ENCODE measurements at regions not wholly inside any gene's neighbourhood (a gene's known extent, or its start where the extent isn't known, plus 50 kb on each side); places are given as distances from the start of the nearest gene placed in this dataset.
"Not testable (repeated sequence)": the region's sequence is repeated elsewhere in the genome, so short reads cannot be mapped to it uniquely, and the experiment has no call there.

DNA sequence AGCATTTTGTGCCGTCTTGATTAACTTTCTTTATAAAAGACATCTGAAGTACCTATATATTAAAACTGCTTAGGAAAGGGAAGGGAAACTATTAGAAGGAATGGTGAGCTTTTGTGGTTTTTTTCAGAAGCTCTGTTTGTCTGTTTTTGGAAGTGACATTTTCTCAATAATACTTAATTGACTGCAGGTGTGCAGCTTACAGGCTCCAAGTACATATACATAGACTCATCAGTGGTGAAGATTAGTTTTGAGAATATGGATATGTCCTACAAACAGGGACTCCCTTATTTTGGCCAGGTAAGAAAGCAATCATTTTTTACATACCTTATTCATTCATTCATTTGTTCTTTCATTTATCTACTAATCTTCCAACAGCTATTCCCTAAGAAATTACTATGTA is 104.9 kb downstream of the KLRB1 start:
- not testable (repeated sequence) for H2AFZ ChIP-seq (ENCODE audit: low read length); H3K36me3 ChIP-seq (replicated peaks in 1 of 2; ENCODE audit: control insufficient read depth in 2 of 2, insufficient read depth in 2 of 2, low read length in 2 of 2); H2AK5ac ChIP-seq (ENCODE audit: low read depth, low read length); H3K14ac ChIP-seq (ENCODE audit: low read length); H3K9me3 ChIP-seq (replicated peaks in 1 of 2; ENCODE audit: control insufficient read depth in 2 of 2, insufficient read depth in 1 of 2, low read depth in 1 of 2, low read length in 2 of 2); H3K18ac ChIP-seq (ENCODE audit: low read length); H3K4ac ChIP-seq (ENCODE audit: low read length); H2BK12ac ChIP-seq (ENCODE audit: low read length); H3K27ac ChIP-seq (replicated peaks; ENCODE audit: low read length); H3K4me3 ChIP-seq (ENCODE audit: low read length in 2 of 2); H3K4me1 ChIP-seq (ENCODE audit: control insufficient read depth in 2 of 2, insufficient read depth in 1 of 2, low read depth in 1 of 2, low read length in 2 of 2); H4K8ac ChIP-seq (ENCODE audit: low read depth, low read length); DNase-seq (ENCODE audit: low spot score); H2BK15ac ChIP-seq (ENCODE audit: low read length); H3K79me1 ChIP-seq (ENCODE audit: low read depth, low read length); H3K4me2 ChIP-seq (ENCODE audit: insufficient read depth, low read length, poor library complexity, severe bottlenecking); H2BK5ac ChIP-seq (ENCODE audit: low read length); H3K23ac ChIP-seq (ENCODE audit: low read depth, low read length, poor library complexity); H3K27me3 ChIP-seq (ENCODE audit: control insufficient read depth in 3 of 3, insufficient read depth in 3 of 3, low read depth in 1 of 3, low read length in 3 of 3); H2BK120ac ChIP-seq (ENCODE audit: low read depth, low read length); H3K9ac ChIP-seq (ENCODE audit: low read depth, low read length, poor library complexity); H4K91ac ChIP-seq (ENCODE audit: low read depth, low read length, poor library complexity)
- no CpG with 5 or more reads among the region's 1 CpG for WGBS, 2 donors (ENCODE audit: extremely low coverage in 2 of 2, insufficient read length in 2 of 2, insufficient replicate concordance in 1 of 2)

DNA sequence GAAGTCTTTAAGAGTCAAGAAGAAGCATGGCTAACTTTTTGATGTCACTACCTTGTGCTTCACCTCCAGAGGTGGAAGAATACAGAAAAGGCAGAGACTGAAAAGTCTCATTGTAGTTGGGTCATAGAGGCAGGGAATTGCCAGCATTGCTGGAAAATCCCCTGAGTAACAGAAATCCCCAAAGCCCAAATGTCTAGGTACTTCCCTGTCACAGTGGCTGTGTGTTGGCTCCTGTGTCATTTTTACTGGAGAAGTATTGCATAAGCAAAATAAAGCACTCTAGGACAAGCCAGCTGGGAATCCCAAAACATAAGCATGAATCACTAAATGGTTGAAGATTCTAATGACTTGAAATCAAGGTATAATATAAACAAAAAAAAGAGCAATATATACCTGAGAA is 114.4 kb downstream of the KLRB1 start:
- not testable (repeated sequence) for H4K8ac ChIP-seq (ENCODE audit: low read depth, low read length); H3K79me1 ChIP-seq (ENCODE audit: low read depth, low read length); H3K27me3 ChIP-seq (ENCODE audit: control insufficient read depth in 3 of 3, insufficient read depth in 3 of 3, low read depth in 1 of 3, low read length in 3 of 3); H2BK15ac ChIP-seq (ENCODE audit: low read length); H3K36me3 ChIP-seq (replicated peaks in 1 of 2; ENCODE audit: control insufficient read depth in 2 of 2, insufficient read depth in 2 of 2, low read length in 2 of 2); H3K4me1 ChIP-seq (ENCODE audit: control insufficient read depth in 2 of 2, insufficient read depth in 1 of 2, low read depth in 1 of 2, low read length in 2 of 2); H3K27ac ChIP-seq (replicated peaks; ENCODE audit: low read length); H3K4me2 ChIP-seq (ENCODE audit: insufficient read depth, low read length, poor library complexity, severe bottlenecking); H4K91ac ChIP-seq (ENCODE audit: low read depth, low read length, poor library complexity); DNase-seq (ENCODE audit: low spot score); H2AFZ ChIP-seq (ENCODE audit: low read length); H3K18ac ChIP-seq (ENCODE audit: low read length); H2BK5ac ChIP-seq (ENCODE audit: low read length); H2BK12ac ChIP-seq (ENCODE audit: low read length); H3K4me3 ChIP-seq (ENCODE audit: low read length in 2 of 2); H3K9me3 ChIP-seq (replicated peaks in 1 of 2; ENCODE audit: control insufficient read depth in 2 of 2, insufficient read depth in 1 of 2, low read depth in 1 of 2, low read length in 2 of 2); H3K14ac ChIP-seq (ENCODE audit: low read length); H3K4ac ChIP-seq (ENCODE audit: low read length); H2BK120ac ChIP-seq (ENCODE audit: low read depth, low read length); H2AK5ac ChIP-seq (ENCODE audit: low read depth, low read length); H3K9ac ChIP-seq (ENCODE audit: low read depth, low read length, poor library complexity); H3K23ac ChIP-seq (ENCODE audit: low read depth, low read length, poor library complexity)

DNA sequence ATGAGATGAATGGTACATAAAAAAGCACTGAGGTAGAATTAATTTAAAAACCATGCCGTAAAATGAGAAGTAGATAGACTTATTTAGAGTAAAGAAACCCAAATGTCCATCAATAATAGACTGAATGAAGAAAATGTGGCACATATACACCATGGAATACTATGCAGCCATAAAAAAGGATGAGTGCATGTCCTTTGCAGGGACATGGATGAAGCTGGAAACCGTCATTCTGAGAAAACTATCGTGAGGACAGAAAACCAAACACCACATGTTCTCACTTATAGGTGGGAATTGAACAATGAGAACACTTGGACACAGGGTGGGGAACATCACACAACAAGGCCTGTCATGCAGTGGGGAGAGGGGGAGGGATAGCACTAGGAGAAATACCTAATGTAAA is 126.4 kb downstream of the KLRB1 start:
- not testable (repeated sequence) for H3K27me3 ChIP-seq (ENCODE audit: control insufficient read depth in 3 of 3, insufficient read depth in 3 of 3, low read depth in 1 of 3, low read length in 3 of 3); DNase-seq (ENCODE audit: low spot score); H2BK5ac ChIP-seq (ENCODE audit: low read length); H2AK5ac ChIP-seq (ENCODE audit: low read depth, low read length); H3K4me2 ChIP-seq (ENCODE audit: insufficient read depth, low read length, poor library complexity, severe bottlenecking); H3K4me3 ChIP-seq (ENCODE audit: low read length in 2 of 2); H4K8ac ChIP-seq (ENCODE audit: low read depth, low read length); H3K9ac ChIP-seq (ENCODE audit: low read depth, low read length, poor library complexity); H3K14ac ChIP-seq (ENCODE audit: low read length); H3K36me3 ChIP-seq (replicated peaks in 1 of 2; ENCODE audit: control insufficient read depth in 2 of 2, insufficient read depth in 2 of 2, low read length in 2 of 2); H3K79me1 ChIP-seq (ENCODE audit: low read depth, low read length); H2AFZ ChIP-seq (ENCODE audit: low read length); H3K9me3 ChIP-seq (replicated peaks in 1 of 2; ENCODE audit: control insufficient read depth in 2 of 2, insufficient read depth in 1 of 2, low read depth in 1 of 2, low read length in 2 of 2); H2BK12ac ChIP-seq (ENCODE audit: low read length); H3K23ac ChIP-seq (ENCODE audit: low read depth, low read length, poor library complexity); H3K18ac ChIP-seq (ENCODE audit: low read length); H3K4me1 ChIP-seq (ENCODE audit: control insufficient read depth in 2 of 2, insufficient read depth in 1 of 2, low read depth in 1 of 2, low read length in 2 of 2); H3K27ac ChIP-seq (replicated peaks; ENCODE audit: low read length); H2BK120ac ChIP-seq (ENCODE audit: low read depth, low read length); H3K4ac ChIP-seq (ENCODE audit: low read length); H4K91ac ChIP-seq (ENCODE audit: low read depth, low read length, poor library complexity); H2BK15ac ChIP-seq (ENCODE audit: low read length)
- whole genome bisulfite sequencing, 2 donors (ENCODE audit: extremely low coverage in 2 of 2, insufficient read length in 2 of 2, insufficient replicate concordance in 1 of 2): no CpG with 5 or more reads among the region's 3 CpGs

DNA sequence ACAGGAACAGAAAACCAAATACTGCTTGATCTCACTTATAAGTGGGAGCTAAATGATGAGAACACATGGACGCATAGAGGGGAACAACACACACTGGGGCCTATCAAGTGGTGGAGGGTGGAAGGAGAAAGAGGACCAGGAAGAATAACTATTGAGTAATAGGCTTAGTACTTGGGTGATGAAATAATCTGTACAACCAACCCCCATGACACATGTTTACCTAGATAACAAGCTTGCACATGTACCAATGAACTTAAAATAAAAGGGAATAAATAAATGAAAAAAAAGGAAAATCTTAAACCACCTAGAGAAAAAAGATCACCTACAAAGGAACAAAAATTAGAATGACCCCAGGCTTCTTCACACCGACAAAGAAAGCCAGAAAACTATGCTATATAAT is 133.5 kb downstream of the KLRB1 start:
- not testable (repeated sequence) for H4K91ac ChIP-seq (ENCODE audit: low read depth, low read length, poor library complexity); H3K27ac ChIP-seq (replicated peaks; ENCODE audit: low read length); H3K9me3 ChIP-seq (replicated peaks in 1 of 2; ENCODE audit: control insufficient read depth in 2 of 2, insufficient read depth in 1 of 2, low read depth in 1 of 2, low read length in 2 of 2); H3K36me3 ChIP-seq (replicated peaks in 1 of 2; ENCODE audit: control insufficient read depth in 2 of 2, insufficient read depth in 2 of 2, low read length in 2 of 2); H3K4me1 ChIP-seq (ENCODE audit: control insufficient read depth in 2 of 2, insufficient read depth in 1 of 2, low read depth in 1 of 2, low read length in 2 of 2); H3K9ac ChIP-seq (ENCODE audit: low read depth, low read length, poor library complexity); H2BK12ac ChIP-seq (ENCODE audit: low read length); H3K23ac ChIP-seq (ENCODE audit: low read depth, low read length, poor library complexity); H3K18ac ChIP-seq (ENCODE audit: low read length); H2AK5ac ChIP-seq (ENCODE audit: low read depth, low read length); H2BK5ac ChIP-seq (ENCODE audit: low read length); DNase-seq (ENCODE audit: low spot score); H2AFZ ChIP-seq (ENCODE audit: low read length); H3K27me3 ChIP-seq (ENCODE audit: control insufficient read depth in 3 of 3, insufficient read depth in 3 of 3, low read depth in 1 of 3, low read length in 3 of 3); H3K14ac ChIP-seq (ENCODE audit: low read length); H3K79me1 ChIP-seq (ENCODE audit: low read depth, low read length); H3K4me3 ChIP-seq (ENCODE audit: low read length in 2 of 2); H2BK15ac ChIP-seq (ENCODE audit: low read length); H3K4ac ChIP-seq (ENCODE audit: low read length); H4K8ac ChIP-seq (ENCODE audit: low read depth, low read length); H3K4me2 ChIP-seq (ENCODE audit: insufficient read depth, low read length, poor library complexity, severe bottlenecking); H2BK120ac ChIP-seq (ENCODE audit: low read depth, low read length)
- WGBS, 2 donors (ENCODE audit: extremely low coverage in 2 of 2, insufficient read length in 2 of 2, insufficient replicate concordance in 1 of 2): no CpG with 5 or more reads among the region's 2 CpGs
